Activated T-cell treated with anti-CD3 and anti-CD28 coated beads, Interleukin-2, amount 50 U/mL, for 24 hours (primary cell): ENCODE measurements at regions not wholly inside any gene's neighbourhood (a gene's known extent, or its start where the extent isn't known, plus 50 kb on each side); places are given as distances from the start of the nearest gene placed in this dataset.
"Not testable (repeated sequence)": the region's sequence is repeated elsewhere in the genome, so short reads cannot be mapped to it uniquely, and the experiment has no call there.

Experiments used
- DNase-seq: peaks from one replicate; pipeline ENCODE4 v3.0.0-alpha.2; 2020
- H3K27ac Mint-ChIP-seq: 2 replicates; pipeline ENCODE4 v1.8.0; 2020; ENCODE audit warnings: mild to moderate bottlenecking, mixed read lengths
- H3K27me3 Mint-ChIP-seq: 2 replicates; pipeline ENCODE4 v1.8.0; 2020; ENCODE audit warnings: mixed read lengths
- H3K36me3 Mint-ChIP-seq: 2 replicates; pipeline ENCODE4 v1.8.0; 2020; ENCODE audit warnings: low read depth, mixed read lengths
- H3K4me1 Mint-ChIP-seq: 2 replicates; pipeline ENCODE4 v1.8.0; 2020; ENCODE audit warnings: low read depth, mixed read lengths
- H3K4me3 Mint-ChIP-seq: 2 replicates; pipeline ENCODE4 v1.8.0; 2020; ENCODE audit warnings: mild to moderate bottlenecking, moderate library complexity, mixed read lengths
- H3K9me3 Mint-ChIP-seq: 2 replicates; pipeline ENCODE4 v1.8.0; 2020; ENCODE audit warnings: mixed read lengths

DNA sequence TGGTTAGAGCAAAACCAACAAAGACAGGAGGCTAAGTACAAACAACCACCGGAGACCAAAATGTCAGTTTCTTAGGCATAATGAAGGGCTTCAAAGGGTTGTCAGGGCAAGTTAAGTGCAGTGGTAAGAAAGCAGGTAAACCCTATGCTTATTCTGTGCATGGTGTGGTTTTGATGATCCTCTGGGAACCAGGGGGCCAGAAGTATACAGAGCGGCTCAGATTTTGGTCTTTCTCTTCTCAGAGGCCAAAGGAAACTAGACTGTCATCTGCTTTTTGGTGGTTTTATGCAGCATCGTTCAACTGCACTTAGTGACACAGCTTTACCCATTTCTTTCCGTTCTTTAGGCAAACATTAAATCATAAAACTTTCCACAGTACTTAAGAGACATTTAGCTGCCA lies 332.7 kb upstream of the CELF2 start:
- Mint-ChIP-seq H3K4me3 (no peak overlapping the region), H3K36me3 (no peaks in the 10 kb centered on the region), H3K9me3 (no peaks in the 10 kb centered on the region), H3K27me3 (peaks cover 29% of the 10 kb centered on the region), H3K27ac (no peak overlapping the region), H3K4me1 (no peaks in the 10 kb centered on the region)
- DNase-seq = no peak

DNA sequence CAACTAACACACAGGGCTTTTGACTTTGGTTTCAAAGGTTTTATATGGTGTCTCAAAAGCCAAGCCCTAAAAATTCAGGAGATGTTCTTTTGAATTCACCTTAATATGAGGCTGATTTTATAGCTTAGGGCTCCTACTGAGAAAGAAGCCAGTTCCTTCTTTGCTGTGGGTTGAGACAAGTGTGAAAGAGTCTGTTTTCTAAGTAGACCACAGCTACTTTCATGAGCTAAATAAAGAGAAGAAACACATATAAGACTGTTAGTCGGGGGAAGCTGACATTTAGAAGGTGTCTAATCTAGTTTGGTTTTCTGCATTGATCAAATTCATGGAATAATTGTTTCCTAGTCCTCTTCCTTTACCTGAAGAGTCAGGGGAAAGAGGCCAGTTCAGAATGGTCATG lies 332.1 kb upstream of the CELF2 start:
- no peaks in the 10 kb centered on the region for H3K4me1 Mint-ChIP-seq
- peaks cover 29% of the 10 kb centered on the region for H3K27me3 Mint-ChIP-seq
- no peaks in the 10 kb centered on the region for H3K36me3 Mint-ChIP-seq
- DNase-seq = no peak
- no peak overlapping the region for H3K4me3 Mint-ChIP-seq
- H3K27ac Mint-ChIP-seq = no peak overlapping the region
- no peaks in the 10 kb centered on the region for H3K9me3 Mint-ChIP-seq

DNA sequence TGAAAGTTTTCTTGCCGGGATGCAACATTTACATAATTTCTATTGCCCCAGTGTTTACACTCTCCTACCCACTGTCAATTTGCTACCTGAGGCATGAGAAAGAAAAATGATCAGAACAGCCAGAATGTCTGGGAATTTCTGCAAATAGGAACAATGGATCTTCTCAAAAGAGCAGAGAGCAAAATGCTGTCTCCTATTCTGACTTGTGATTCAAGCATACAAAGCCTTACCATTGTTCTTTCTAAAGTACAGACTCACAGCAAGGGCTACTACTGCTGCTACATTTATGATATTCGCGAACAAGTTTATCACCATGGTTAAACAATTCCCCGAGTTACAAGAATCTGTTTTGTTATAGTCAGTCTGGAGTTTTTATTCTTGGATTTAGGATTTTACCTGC lies 329.9 kb upstream of the CELF2 start:
- no peaks in the 10 kb centered on the region for H3K36me3 Mint-ChIP-seq
- no peak overlapping the region for H3K27ac Mint-ChIP-seq
- no peak for DNase-seq

DNA sequence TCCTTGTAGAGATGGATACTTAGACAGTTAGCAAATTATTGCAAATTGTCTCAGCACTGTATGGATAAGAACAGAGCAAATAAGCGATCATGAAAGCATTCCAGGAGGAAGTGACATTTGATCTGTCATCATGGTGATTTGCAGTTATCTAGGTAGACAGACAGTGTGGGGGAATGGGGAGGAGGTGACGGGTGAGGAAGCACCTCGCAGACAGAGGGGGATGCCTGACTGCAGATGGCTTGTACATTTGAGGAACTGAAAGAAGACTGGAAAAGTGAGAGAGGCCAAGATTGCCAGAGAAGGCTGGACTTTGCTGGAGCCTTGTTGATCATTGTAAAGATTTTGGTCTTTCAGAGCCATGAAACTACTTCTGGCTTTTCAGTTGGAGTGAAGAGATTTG lies 318.2 kb upstream of the CELF2 start:
- Mint-ChIP-seq H3K4me1 (no peaks in the 10 kb centered on the region), H3K9me3 (no peaks in the 10 kb centered on the region), H3K27me3 (peaks cover 20% of the 10 kb centered on the region), H3K4me3 (no peak overlapping the region), H3K27ac (no peak overlapping the region), H3K36me3 (no peaks in the 10 kb centered on the region)
- no peak for DNase-seq

More for the DNA sequence above, 329.9 kb upstream of the CELF2 start:
- no peak overlapping the region for H3K4me3 Mint-ChIP-seq
- H3K4me1 Mint-ChIP-seq = no peaks in the 10 kb centered on the region
- no peaks in the 10 kb centered on the region for H3K9me3 Mint-ChIP-seq
- H3K27me3 Mint-ChIP-seq = peaks cover 29% of the 10 kb centered on the region

- H3K27me3 Mint-ChIP-seq = peaks cover 20% of the 10 kb centered on the region
- H3K9me3 Mint-ChIP-seq = no peaks in the 10 kb centered on the region
- DNase-seq = no peak
- no peaks in the 10 kb centered on the region for H3K36me3 Mint-ChIP-seq
- no peaks in the 10 kb centered on the region for H3K4me1 Mint-ChIP-seq
- no peak overlapping the region for H3K4me3 Mint-ChIP-seq
- H3K27ac Mint-ChIP-seq = no peak overlapping the region
Observed at GRCh38 chr10:10701084-10701611, 316.5 kb upstream of the CELF2 start.

DNA sequence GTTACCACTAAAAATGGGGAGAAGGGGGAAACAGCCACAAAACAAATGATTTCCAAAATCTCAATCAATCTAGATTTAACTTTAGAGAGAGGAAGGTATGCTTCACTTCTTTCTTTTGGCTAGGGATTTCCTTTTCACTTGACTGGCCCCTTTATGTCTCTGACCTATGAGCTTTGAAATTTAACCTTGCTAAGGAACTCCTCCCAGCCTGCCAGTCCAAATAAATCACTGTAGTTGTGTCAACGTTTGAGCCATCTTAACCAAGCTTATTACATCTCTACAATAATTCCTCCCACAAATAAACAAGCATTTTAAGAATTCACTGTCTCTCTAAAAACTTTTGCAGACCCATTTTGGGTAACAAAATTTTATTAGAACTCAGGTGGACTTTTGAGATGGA lies 315.5 kb upstream of the CELF2 start:
- Mint-ChIP-seq H3K27me3 (peaks cover 14% of the 10 kb centered on the region), H3K9me3 (no peaks in the 10 kb centered on the region), H3K4me3 (no peak overlapping the region), H3K27ac (no peak overlapping the region), H3K4me1 (no peaks in the 10 kb centered on the region), H3K36me3 (no peaks in the 10 kb centered on the region)
- DNase-seq = no peak

- no peak overlapping the region for H3K27ac Mint-ChIP-seq
- H3K27me3 Mint-ChIP-seq = peaks cover 2% of the 10 kb centered on the region
- no peaks in the 10 kb centered on the region for H3K36me3 Mint-ChIP-seq
- no peak for DNase-seq
- H3K4me3 Mint-ChIP-seq = no peak overlapping the region
- no peaks in the 10 kb centered on the region for H3K4me1 Mint-ChIP-seq
- no peaks in the 10 kb centered on the region for H3K9me3 Mint-ChIP-seq
Observed at GRCh38 chr10:10703382-10703781, 314.3 kb upstream of the CELF2 start.

- Mint-ChIP-seq H3K27me3 (no peaks in the 10 kb centered on the region), H3K9me3 (no peaks in the 10 kb centered on the region), H3K4me3 (no peak overlapping the region), H3K36me3 (no peaks in the 10 kb centered on the region), H3K4me1 (no peaks in the 10 kb centered on the region), H3K27ac (no peak overlapping the region)
- no peak for DNase-seq
Observed at GRCh38 chr10:10712155-10712704, 305.4 kb upstream of the CELF2 start.

DNA sequence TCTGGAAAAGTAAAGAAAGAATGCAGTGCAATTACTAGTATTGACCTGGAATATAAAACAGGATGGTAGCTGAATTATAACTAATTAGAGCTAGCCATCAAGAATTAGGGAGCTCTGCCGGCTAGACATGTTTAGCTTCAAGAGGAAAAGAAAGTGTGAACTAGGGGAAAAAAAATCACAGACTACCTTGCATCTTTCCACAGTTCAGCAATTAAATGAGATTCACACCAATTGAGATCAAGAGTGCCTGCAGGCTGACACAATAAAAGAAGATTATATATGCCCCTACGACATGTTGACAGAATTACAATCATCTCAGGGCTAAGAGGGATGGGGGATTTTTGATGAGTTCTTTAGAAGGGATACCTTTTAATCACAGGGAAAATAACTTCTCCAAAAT lies 303.3 kb upstream of the CELF2 start:
- H3K27ac Mint-ChIP-seq = no peak overlapping the region
- H3K27me3 Mint-ChIP-seq = no peaks in the 10 kb centered on the region
- no peaks in the 10 kb centered on the region for H3K4me1 Mint-ChIP-seq
- no peak overlapping the region for H3K4me3 Mint-ChIP-seq
- no peak for DNase-seq
- no peaks in the 10 kb centered on the region for H3K9me3 Mint-ChIP-seq
- no peaks in the 10 kb centered on the region for H3K36me3 Mint-ChIP-seq

DNA sequence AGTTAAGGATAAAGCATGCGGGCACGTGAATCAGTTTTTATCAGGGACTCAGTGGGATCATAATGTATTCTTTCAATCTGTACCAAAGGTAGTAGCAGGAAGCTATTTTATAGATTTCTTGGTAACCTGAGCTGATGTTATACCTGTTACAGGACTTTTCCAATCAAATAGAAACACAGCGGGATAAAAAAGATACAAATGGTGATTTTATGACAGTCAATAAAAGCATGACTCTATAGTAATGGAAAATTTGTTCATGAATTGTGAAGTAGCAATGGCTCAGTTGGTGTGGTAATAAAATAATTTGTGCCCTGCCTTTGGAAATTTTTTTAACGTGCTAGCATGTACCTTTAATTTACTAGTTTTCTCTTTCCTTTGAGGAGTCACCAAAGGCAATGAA lies 300.7 kb upstream of the CELF2 start:
- H3K27me3 Mint-ChIP-seq = no peaks in the 10 kb centered on the region
- H3K9me3 Mint-ChIP-seq = no peaks in the 10 kb centered on the region
- H3K27ac Mint-ChIP-seq = no peak overlapping the region
- no peaks in the 10 kb centered on the region for H3K4me1 Mint-ChIP-seq
- DNase-seq = no peak
- H3K4me3 Mint-ChIP-seq = no peak overlapping the region
- H3K36me3 Mint-ChIP-seq = no peaks in the 10 kb centered on the region

GRCh38 chr10:10722422-10722821 lies 295.2 kb upstream of the CELF2 start:
- peaks cover 13% of the 10 kb centered on the region for H3K27me3 Mint-ChIP-seq
- no peaks in the 10 kb centered on the region for H3K4me1 Mint-ChIP-seq
- no peaks in the 10 kb centered on the region for H3K36me3 Mint-ChIP-seq
- no peaks in the 10 kb centered on the region for H3K9me3 Mint-ChIP-seq
- H3K4me3 Mint-ChIP-seq = no peak overlapping the region
- DNase-seq = no peak
- no peak overlapping the region for H3K27ac Mint-ChIP-seq

- H3K9me3 Mint-ChIP-seq = no peaks in the 10 kb centered on the region
- no peaks in the 10 kb centered on the region for H3K4me1 Mint-ChIP-seq
- DNase-seq = no peak
- H3K27me3 Mint-ChIP-seq = peaks cover 13% of the 10 kb centered on the region
- H3K27ac Mint-ChIP-seq = no peak overlapping the region
- H3K36me3 Mint-ChIP-seq = no peaks in the 10 kb centered on the region
- H3K4me3 Mint-ChIP-seq = no peak overlapping the region
Observed at GRCh38 chr10:10725196-10725595, 292.5 kb upstream of the CELF2 start.

DNA sequence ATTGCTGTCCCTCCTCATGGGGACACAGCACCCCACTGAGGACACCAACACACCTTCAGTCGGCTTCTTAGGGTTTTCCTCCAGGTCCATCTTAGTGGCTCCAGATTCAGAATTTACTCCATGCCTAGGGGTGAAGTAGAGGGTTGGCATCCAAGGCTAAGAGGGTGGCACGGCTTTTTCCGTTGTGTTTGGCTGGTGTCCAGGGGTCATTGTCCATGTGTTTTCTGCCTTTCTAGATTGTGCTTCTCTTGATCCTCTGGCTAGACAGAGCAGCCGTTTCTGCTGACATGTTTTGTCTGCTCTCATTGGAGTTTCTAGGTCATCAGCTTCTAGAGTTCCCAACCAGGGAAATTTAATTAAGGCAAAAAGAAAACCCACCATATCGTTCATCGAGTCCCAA lies 291.6 kb upstream of the CELF2 start:
- Mint-ChIP-seq H3K27me3 (peaks cover 13% of the 10 kb centered on the region), H3K9me3 (no peaks in the 10 kb centered on the region), H3K4me3 (no peak overlapping the region), H3K4me1 (no peaks in the 10 kb centered on the region), H3K27ac (no peak overlapping the region), H3K36me3 (no peaks in the 10 kb centered on the region)
- no peak for DNase-seq

- H3K9me3 Mint-ChIP-seq, H3K4me1 Mint-ChIP-seq, DNase-seq, H3K36me3 Mint-ChIP-seq, H3K4me3 Mint-ChIP-seq, H3K27ac Mint-ChIP-seq: not testable (repeated sequence)
- peaks cover 13% of the 10 kb centered on the region for H3K27me3 Mint-ChIP-seq
Observed at GRCh38 chr10:10727411-10727810, 290.3 kb upstream of the CELF2 start.

GRCh38 chr10:10727812-10728211 lies 289.9 kb upstream of the CELF2 start:
- Mint-ChIP-seq H3K36me3 (no peaks in the 10 kb centered on the region), H3K4me1 (no peaks in the 10 kb centered on the region), H3K4me3 (no peak overlapping the region), H3K27ac (no peak overlapping the region), H3K27me3 (peaks cover 13% of the 10 kb centered on the region), H3K9me3 (no peaks in the 10 kb centered on the region)
- no peak for DNase-seq

DNA sequence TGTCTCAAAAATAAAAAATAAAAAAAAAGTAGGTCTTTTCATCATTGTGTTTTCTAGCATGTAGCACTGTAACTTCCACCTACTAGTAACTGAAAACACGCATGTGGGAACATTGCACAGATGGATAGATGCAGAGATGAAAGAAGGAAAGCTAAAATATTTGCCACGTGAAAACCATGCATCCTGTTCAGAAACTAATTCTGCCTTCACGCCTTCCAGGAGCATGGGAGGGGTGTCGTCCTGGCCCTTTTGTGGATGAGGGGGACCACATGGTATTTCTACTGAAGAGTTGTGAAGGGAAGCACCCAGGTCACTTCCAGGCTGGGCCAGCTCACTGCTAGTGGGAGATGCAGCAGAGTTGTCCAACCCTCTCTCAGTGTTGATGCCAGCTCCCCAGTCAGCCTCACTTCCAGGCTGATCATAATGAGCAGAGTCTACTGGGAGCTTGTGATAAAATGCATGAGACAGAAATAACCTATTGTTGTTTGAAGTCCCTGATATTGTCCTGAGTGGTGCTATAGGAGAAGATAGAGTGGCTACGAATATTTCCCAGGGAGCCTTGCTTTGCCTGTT lies 287.1 kb upstream of the CELF2 start:
- no peaks in the 10 kb centered on the region for H3K9me3 Mint-ChIP-seq
- no peaks in the 10 kb centered on the region for H3K4me1 Mint-ChIP-seq
- no peak overlapping the region for H3K27ac Mint-ChIP-seq
- no peaks in the 10 kb centered on the region for H3K36me3 Mint-ChIP-seq
- H3K27me3 Mint-ChIP-seq = peaks cover 8% of the 10 kb centered on the region
- no peak overlapping the region for H3K4me3 Mint-ChIP-seq
- DNase-seq = no peak
